Vagina (tissue), 2 donors: ENCODE measurements at regions not wholly inside any gene's neighbourhood (a gene's known extent, or its start where the extent isn't known, plus 50 kb on each side); places are given as distances from the start of the nearest gene placed in this dataset.

Source experiments
- POLR2AphosphoS5 ChIP-seq, 2 donors: sonication (generic); formaldehyde crosslinking; IDR thresholded peaks; one replicate each; pipeline ENCODE4 v1.9.0; 2017; ENCODE audit warnings: antibody characterized with exemption in 2 of 2, mild to moderate bottlenecking in 2 of 2, low read depth in 1 of 2; ENCODE audit not compliant: insufficient read depth in 1 of 2
- TF ChIP-seq, protein P1 (sequence below), 3 experiments: fragments of 450-650 bp in 2 of 3; fragments of 200-600 bp in 1 of 3; sonication (generic) in 1 of 3; IDR thresholded peaks; one replicate each; pipeline ENCODE4 v1.5.1; 2017 to 2019; ENCODE audit warnings: antibody characterized with exemption in 3 of 3, mild to moderate bottlenecking in 2 of 3, moderate library complexity in 2 of 3

DNA sequence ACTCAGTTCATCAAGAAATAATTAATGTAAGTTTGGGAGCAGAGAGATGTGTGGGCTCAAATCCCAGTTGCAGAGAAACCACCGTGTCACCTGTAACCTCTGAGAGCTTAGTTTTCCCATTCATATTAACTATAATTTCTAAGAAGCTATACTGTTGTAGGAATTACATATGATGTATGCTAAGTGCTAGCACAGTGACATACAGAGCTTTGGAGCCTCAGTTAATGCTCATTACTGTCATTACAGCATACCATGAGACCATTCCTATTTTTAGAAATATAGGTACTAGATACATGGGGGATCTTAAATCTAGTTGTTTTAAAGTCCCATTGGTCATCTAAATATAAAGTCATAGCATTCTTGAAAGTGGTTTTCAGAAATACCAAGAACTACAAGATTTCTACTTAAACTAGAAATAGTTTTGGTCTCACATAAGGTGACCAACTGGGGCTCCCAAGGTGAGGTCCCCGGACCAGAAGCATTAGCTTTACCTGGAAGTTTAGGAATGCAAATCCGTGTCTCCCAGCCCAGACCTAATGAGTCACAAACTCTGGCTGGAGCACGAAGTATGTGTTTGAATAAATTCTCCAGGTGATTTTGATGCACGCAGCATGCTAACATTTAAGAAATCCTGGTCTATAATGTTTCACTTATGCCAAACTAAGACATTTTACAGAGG lies 144.6 kb downstream of the LACC1 start:
- TF ChIP-seq, protein P1, sequence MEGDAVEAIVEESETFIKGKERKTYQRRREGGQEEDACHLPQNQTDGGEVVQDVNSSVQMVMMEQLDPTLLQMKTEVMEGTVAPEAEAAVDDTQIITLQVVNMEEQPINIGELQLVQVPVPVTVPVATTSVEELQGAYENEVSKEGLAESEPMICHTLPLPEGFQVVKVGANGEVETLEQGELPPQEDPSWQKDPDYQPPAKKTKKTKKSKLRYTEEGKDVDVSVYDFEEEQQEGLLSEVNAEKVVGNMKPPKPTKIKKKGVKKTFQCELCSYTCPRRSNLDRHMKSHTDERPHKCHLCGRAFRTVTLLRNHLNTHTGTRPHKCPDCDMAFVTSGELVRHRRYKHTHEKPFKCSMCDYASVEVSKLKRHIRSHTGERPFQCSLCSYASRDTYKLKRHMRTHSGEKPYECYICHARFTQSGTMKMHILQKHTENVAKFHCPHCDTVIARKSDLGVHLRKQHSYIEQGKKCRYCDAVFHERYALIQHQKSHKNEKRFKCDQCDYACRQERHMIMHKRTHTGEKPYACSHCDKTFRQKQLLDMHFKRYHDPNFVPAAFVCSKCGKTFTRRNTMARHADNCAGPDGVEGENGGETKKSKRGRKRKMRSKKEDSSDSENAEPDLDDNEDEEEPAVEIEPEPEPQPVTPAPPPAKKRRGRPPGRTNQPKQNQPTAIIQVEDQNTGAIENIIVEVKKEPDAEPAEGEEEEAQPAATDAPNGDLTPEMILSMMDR (IDR thresholded peaks at IDR 0.05) = no peak
- TF ChIP-seq POLR2AphosphoS5 (IDR thresholded peaks at IDR 0.05; ENCODE audit: insufficient read depth in 1 of 2, low read depth in 1 of 2) = no peak
